T-helper 1 cell (primary cell): ENCODE measurements at regions not wholly inside any gene's neighbourhood (a gene's known extent, or its start where the extent isn't known, plus 50 kb on each side); places are given as distances from the start of the nearest gene placed in this dataset.

Experiments used
- DNase-seq, 5 donors: peaks; one replicate each; pipeline ENCODE4 v3.0.0-alpha.2; 2012 to 2020

GRCh38 chr11:25990406-25990805, 341.5 kb upstream of the ANO3 start:
- no peak for DNase-seq

- DNase-seq: no peak
Measured at GRCh38 chr11:25991476-25991875, 340.5 kb upstream of the ANO3 start.

- no peak for DNase-seq
Measured at GRCh38 chr11:25992294-25992693, 339.6 kb upstream of the ANO3 start.

- DNase-seq: no peak
Measured at GRCh38 chr11:25993016-25993415, 338.9 kb upstream of the ANO3 start.

GRCh38 chr11:26011474-26011873, 320.5 kb upstream of the ANO3 start:
- no peak for DNase-seq

GRCh38 chr11:26014456-26015115, 317.3 kb upstream of the ANO3 start:
- no peak for DNase-seq

- no peak for DNase-seq
Measured at GRCh38 chr11:26017322-26017860, 314.5 kb upstream of the ANO3 start.

GRCh38 chr11:26017903-26018302, 314.0 kb upstream of the ANO3 start:
- no peak for DNase-seq

- DNase-seq: no peak
Measured at GRCh38 chr11:26018336-26018735, 313.6 kb upstream of the ANO3 start.

GRCh38 chr11:26019386-26019785, 312.5 kb upstream of the ANO3 start:
- no peak for DNase-seq

GRCh38 chr11:26021017-26021416, 310.9 kb upstream of the ANO3 start:
- DNase-seq: no peak

- DNase-seq: no peak
Measured at GRCh38 chr11:26023057-26023456, 308.9 kb upstream of the ANO3 start.

GRCh38 chr11:26025676-26026075, 306.3 kb upstream of the ANO3 start:
- no peak for DNase-seq

- DNase-seq: no peak
Measured at GRCh38 chr11:26026078-26026477, 305.9 kb upstream of the ANO3 start.

GRCh38 chr11:26027887-26028286, 304.0 kb upstream of the ANO3 start:
- DNase-seq: no peak

- DNase-seq: no peak
Measured at GRCh38 chr11:26028393-26028911, 303.5 kb upstream of the ANO3 start.

GRCh38 chr11:26030399-26030798, 301.5 kb upstream of the ANO3 start:
- DNase-seq: no peak

- no peak for DNase-seq
Measured at GRCh38 chr11:26032241-26032640, 299.7 kb upstream of the ANO3 start.

- no peak for DNase-seq
Measured at GRCh38 chr11:26035696-26036095, 296.2 kb upstream of the ANO3 start.

GRCh38 chr11:26037716-26038115, 294.2 kb upstream of the ANO3 start:
- no peak for DNase-seq

- DNase-seq: no peak
Measured at GRCh38 chr11:26040339-26040738, 291.6 kb upstream of the ANO3 start.

GRCh38 chr11:26042113-26042512, 289.8 kb upstream of the ANO3 start:
- no peak for DNase-seq

GRCh38 chr11:26043665-26044064, 288.3 kb upstream of the ANO3 start:
- DNase-seq: no peak

- no peak for DNase-seq
Measured at GRCh38 chr11:26044389-26044788, 287.5 kb upstream of the ANO3 start.

- no peak for DNase-seq
Measured at GRCh38 chr11:26045082-26045481, 286.8 kb upstream of the ANO3 start.
